ENCODE measurements at regions not wholly inside any gene's neighbourhood (a gene's known extent, or its start where the extent isn't known, plus 50 kb on each side); places are given as distances from the start of the nearest gene placed in this dataset.
"Not testable (repeated sequence)": the region's sequence is repeated elsewhere in the genome, so short reads cannot be mapped to it uniquely, and the experiment has no call there.

- DNase-seq: no peak
Observed at GRCh38 chr5:56313004-56313531, 79.9 kb upstream of the ANKRD55 start.

- DNase-seq: no peak
Observed at GRCh38 chr5:56311306-56311905, 78.3 kb upstream of the ANKRD55 start.

- DNase-seq: no peak
Observed at GRCh38 chr5:56310711-56311204, 77.6 kb upstream of the ANKRD55 start.

GRCh38 chr5:56309262-56309826 is 76.2 kb upstream of the ANKRD55 start:
- DNase-seq: no peak

GRCh38 chr5:56307714-56308333 is 74.7 kb upstream of the ANKRD55 start:
- DNase-seq: peak; percentile 38

- no peak for DNase-seq
Observed at GRCh38 chr5:56306433-56307150, 73.5 kb upstream of the ANKRD55 start.

- no peak for DNase-seq
Observed at GRCh38 chr5:56305001-56305950, 72.1 kb upstream of the ANKRD55 start.

GRCh38 chr5:56303511-56303910 is 70.4 kb upstream of the ANKRD55 start:
- no peak for DNase-seq

GRCh38 chr5:56302027-56302426 is 68.9 kb upstream of the ANKRD55 start:
- no peak for DNase-seq

GRCh38 chr5:56301069-56301468 is 67.9 kb upstream of the ANKRD55 start:
- DNase-seq: peak; percentile 73

GRCh38 chr5:56299212-56299611 is 66.1 kb upstream of the ANKRD55 start:
- no peak for DNase-seq

- no peak for DNase-seq
Observed at GRCh38 chr5:56298336-56299090, 65.4 kb upstream of the ANKRD55 start.

- no peak for DNase-seq
Observed at GRCh38 chr5:56297851-56298250, 64.7 kb upstream of the ANKRD55 start.

GRCh38 chr5:56295311-56295710 is 62.2 kb upstream of the ANKRD55 start:
- not testable (repeated sequence) for DNase-seq

GRCh38 chr5:56294354-56294753 is 61.2 kb upstream of the ANKRD55 start:
- DNase-seq: no peak

GRCh38 chr5:56292874-56293273 is 59.7 kb upstream of the ANKRD55 start:
- not testable (repeated sequence) for DNase-seq

GRCh38 chr5:56291661-56292374 is 58.7 kb upstream of the ANKRD55 start:
- no peak for DNase-seq

GRCh38 chr5:56291079-56291643 is 58.0 kb upstream of the ANKRD55 start:
- DNase-seq: no peak

GRCh38 chr5:56290378-56291078 is 57.4 kb upstream of the ANKRD55 start:
- no peak for DNase-seq

GRCh38 chr5:56289602-56289987 is 56.5 kb upstream of the ANKRD55 start:
- no peak for DNase-seq

Data from NCI-H226 (cell line).